GM23338 (cell line): ENCODE measurements at regions not wholly inside any gene's neighbourhood (a gene's known extent, or its start where the extent isn't known, plus 50 kb on each side); places are given as distances from the start of the nearest gene placed in this dataset.

ENCODE experiments used
- ATAC-seq: fragments of 200-7000 bp; cut with Tn5 transposase; 3 replicates; pipeline ENCODE4 v1.9.1; 2020
- DNase-seq: peaks from one replicate; pipeline ENCODE4 v3.0.0-alpha.2; 2015; ENCODE audit warnings: low spot score
- H2AFZ ChIP-seq: fragments of 200-600 bp; sonication (generic); 2 replicates; pipeline ENCODE4 v1.8.0; 2016; ENCODE audit warnings: antibody characterized with exemption, mild to moderate bottlenecking, moderate library complexity
- H3F3A ChIP-seq: fragments of 200-600 bp; sonication (generic); replicated peaks from 2 replicates; pipeline ENCODE4 v1.8.0; 2017; ENCODE audit warnings: antibody characterized with exemption, mixed run types, low read depth
- H3K27ac ChIP-seq: fragments of 200-600 bp; sonication (generic); 2 replicates; pipeline ENCODE4 v1.6.1; 2016; ENCODE audit warnings: low read depth
- H3K27me3 ChIP-seq: fragments of 200-600 bp; sonication (generic); 2 replicates; pipeline ENCODE4 v1.8.0; 2016; ENCODE audit warnings: mild to moderate bottlenecking, mixed run types, moderate library complexity; ENCODE audit not compliant: insufficient read depth
- H3K36me3 ChIP-seq: fragments of 200-600 bp; sonication (generic); 2 replicates; pipeline ENCODE4 v1.8.0; 2016; ENCODE audit warnings: mild to moderate bottlenecking; ENCODE audit not compliant: insufficient read depth
- H3K4me1 ChIP-seq: fragments of 200-600 bp; sonication (generic); 2 replicates; pipeline ENCODE4 v1.8.0; 2016; ENCODE audit warnings: mild to moderate bottlenecking, moderate library complexity; ENCODE audit not compliant: insufficient read depth
- H3K4me2 ChIP-seq: fragments of 200-600 bp; sonication (generic); 2 replicates; pipeline ENCODE4 v1.7.1; 2017; ENCODE audit warnings: mixed run types
- H3K4me3 ChIP-seq: fragments of 200-600 bp; sonication (generic); 2 replicates; pipeline ENCODE4 v1.6.1; 2016; ENCODE audit warnings: mixed run types
- H3K79me2 ChIP-seq: fragments of 200-600 bp; sonication (generic); replicated peaks from 2 replicates; pipeline ENCODE4 v1.8.0; 2017; ENCODE audit warnings: mild to moderate bottlenecking; ENCODE audit not compliant: insufficient read depth
- H3K9me2 ChIP-seq: fragments of 200-600 bp; sonication (generic); 2 replicates; pipeline ENCODE4 v1.8.0; 2017; ENCODE audit not compliant: insufficient read depth
- H4K20me1 ChIP-seq: fragments of 200-600 bp; sonication (generic); replicated peaks from 2 replicates; pipeline ENCODE4 v1.8.0; 2017; ENCODE audit warnings: mild to moderate bottlenecking; ENCODE audit not compliant: insufficient read depth
- H3K27ac Mint-ChIP-seq: 2 replicates; pipeline ENCODE4 v1.8.0; 2020; ENCODE audit warnings: inconsistent platforms, mild to moderate bottlenecking, moderate library complexity, mixed read lengths
- H3K27me3 Mint-ChIP-seq: 3 replicates; pipeline ENCODE4 v1.8.0; 2022; ENCODE audit warnings: low read depth, mild to moderate bottlenecking, moderate library complexity, mixed read lengths, inconsistent platforms; ENCODE audit not compliant: insufficient read depth, poor library complexity
- H3K36me3 Mint-ChIP-seq: 3 replicates; pipeline ENCODE4 v1.8.0; 2021; ENCODE audit warnings: low read depth, mild to moderate bottlenecking, inconsistent platforms, moderate library complexity, mixed read lengths
- H3K4me1 Mint-ChIP-seq: 3 replicates; pipeline ENCODE4 v1.8.0; 2020; ENCODE audit warnings: mild to moderate bottlenecking, inconsistent platforms, mixed read lengths
- H3K4me3 Mint-ChIP-seq: 3 replicates; pipeline ENCODE4 v1.8.0; 2021; ENCODE audit warnings: moderate library complexity, mild to moderate bottlenecking, inconsistent platforms, mixed read lengths
- H3K9me3 Mint-ChIP-seq: 3 replicates; pipeline ENCODE4 v1.8.0; 2020; ENCODE audit warnings: moderate library complexity, mild to moderate bottlenecking, inconsistent platforms, mixed read lengths
- CTCF ChIP-seq, 2 experiments: fragments of 200-600 bp in 1 of 2; sonication (generic) in 1 of 2; conservative IDR thresholded peaks; 2 replicates each; pipeline versions ENCODE4 v1.5.1 to v1.6.1; 2016 to 2017; ENCODE audit warnings: antibody characterized with exemption in 2 of 2, low read depth in 2 of 2, mild to moderate bottlenecking in 2 of 2, moderate library complexity in 1 of 2
- ETS1 ChIP-seq: IDR thresholded peaks from 2 replicates; pipeline ENCODE4 v1.6.1; 2016; ENCODE audit warnings: antibody characterized with exemption
- JUNB ChIP-seq: IDR thresholded peaks from one replicate; pipeline ENCODE4 v1.6.1; 2016; ENCODE audit warnings: antibody characterized with exemption; ENCODE audit not compliant: unreplicated experiment
- STAT1 ChIP-seq: IDR thresholded peaks from one replicate; pipeline ENCODE4 v1.6.1; 2016; ENCODE audit warnings: antibody characterized with exemption; ENCODE audit not compliant: unreplicated experiment
- ZNF114 ChIP-seq: fragments of 250-450 bp; sonication (Bioruptor Pico); IDR thresholded peaks from 2 replicates; pipeline ENCODE4 v1.5.0; 2020; ENCODE audit warnings: mild to moderate bottlenecking, moderate library complexity
- TF ChIP-seq, protein P1 (sequence below): fragments of 250-450 bp; sonication (Bioruptor Pico); IDR thresholded peaks from 2 replicates; pipeline ENCODE4 v1.5.0; 2020; ENCODE audit warnings: mild to moderate bottlenecking, moderate library complexity
- TF ChIP-seq, protein P2 (sequence below): IDR thresholded peaks from one replicate; pipeline ENCODE4 v1.6.1; 2018; ENCODE audit warnings: antibody characterized with exemption; ENCODE audit not compliant: unreplicated experiment

GRCh38 chr5:84831701-84832100 lies 447.0 kb upstream of the EDIL3 start (continued):
- TF ChIP-seq CTCF (conservative IDR thresholded peaks at IDR 0.05; ENCODE audit: low read depth in 2 of 2) (no peak), STAT1 (no peak)
- TF ChIP-seq, protein P1, sequence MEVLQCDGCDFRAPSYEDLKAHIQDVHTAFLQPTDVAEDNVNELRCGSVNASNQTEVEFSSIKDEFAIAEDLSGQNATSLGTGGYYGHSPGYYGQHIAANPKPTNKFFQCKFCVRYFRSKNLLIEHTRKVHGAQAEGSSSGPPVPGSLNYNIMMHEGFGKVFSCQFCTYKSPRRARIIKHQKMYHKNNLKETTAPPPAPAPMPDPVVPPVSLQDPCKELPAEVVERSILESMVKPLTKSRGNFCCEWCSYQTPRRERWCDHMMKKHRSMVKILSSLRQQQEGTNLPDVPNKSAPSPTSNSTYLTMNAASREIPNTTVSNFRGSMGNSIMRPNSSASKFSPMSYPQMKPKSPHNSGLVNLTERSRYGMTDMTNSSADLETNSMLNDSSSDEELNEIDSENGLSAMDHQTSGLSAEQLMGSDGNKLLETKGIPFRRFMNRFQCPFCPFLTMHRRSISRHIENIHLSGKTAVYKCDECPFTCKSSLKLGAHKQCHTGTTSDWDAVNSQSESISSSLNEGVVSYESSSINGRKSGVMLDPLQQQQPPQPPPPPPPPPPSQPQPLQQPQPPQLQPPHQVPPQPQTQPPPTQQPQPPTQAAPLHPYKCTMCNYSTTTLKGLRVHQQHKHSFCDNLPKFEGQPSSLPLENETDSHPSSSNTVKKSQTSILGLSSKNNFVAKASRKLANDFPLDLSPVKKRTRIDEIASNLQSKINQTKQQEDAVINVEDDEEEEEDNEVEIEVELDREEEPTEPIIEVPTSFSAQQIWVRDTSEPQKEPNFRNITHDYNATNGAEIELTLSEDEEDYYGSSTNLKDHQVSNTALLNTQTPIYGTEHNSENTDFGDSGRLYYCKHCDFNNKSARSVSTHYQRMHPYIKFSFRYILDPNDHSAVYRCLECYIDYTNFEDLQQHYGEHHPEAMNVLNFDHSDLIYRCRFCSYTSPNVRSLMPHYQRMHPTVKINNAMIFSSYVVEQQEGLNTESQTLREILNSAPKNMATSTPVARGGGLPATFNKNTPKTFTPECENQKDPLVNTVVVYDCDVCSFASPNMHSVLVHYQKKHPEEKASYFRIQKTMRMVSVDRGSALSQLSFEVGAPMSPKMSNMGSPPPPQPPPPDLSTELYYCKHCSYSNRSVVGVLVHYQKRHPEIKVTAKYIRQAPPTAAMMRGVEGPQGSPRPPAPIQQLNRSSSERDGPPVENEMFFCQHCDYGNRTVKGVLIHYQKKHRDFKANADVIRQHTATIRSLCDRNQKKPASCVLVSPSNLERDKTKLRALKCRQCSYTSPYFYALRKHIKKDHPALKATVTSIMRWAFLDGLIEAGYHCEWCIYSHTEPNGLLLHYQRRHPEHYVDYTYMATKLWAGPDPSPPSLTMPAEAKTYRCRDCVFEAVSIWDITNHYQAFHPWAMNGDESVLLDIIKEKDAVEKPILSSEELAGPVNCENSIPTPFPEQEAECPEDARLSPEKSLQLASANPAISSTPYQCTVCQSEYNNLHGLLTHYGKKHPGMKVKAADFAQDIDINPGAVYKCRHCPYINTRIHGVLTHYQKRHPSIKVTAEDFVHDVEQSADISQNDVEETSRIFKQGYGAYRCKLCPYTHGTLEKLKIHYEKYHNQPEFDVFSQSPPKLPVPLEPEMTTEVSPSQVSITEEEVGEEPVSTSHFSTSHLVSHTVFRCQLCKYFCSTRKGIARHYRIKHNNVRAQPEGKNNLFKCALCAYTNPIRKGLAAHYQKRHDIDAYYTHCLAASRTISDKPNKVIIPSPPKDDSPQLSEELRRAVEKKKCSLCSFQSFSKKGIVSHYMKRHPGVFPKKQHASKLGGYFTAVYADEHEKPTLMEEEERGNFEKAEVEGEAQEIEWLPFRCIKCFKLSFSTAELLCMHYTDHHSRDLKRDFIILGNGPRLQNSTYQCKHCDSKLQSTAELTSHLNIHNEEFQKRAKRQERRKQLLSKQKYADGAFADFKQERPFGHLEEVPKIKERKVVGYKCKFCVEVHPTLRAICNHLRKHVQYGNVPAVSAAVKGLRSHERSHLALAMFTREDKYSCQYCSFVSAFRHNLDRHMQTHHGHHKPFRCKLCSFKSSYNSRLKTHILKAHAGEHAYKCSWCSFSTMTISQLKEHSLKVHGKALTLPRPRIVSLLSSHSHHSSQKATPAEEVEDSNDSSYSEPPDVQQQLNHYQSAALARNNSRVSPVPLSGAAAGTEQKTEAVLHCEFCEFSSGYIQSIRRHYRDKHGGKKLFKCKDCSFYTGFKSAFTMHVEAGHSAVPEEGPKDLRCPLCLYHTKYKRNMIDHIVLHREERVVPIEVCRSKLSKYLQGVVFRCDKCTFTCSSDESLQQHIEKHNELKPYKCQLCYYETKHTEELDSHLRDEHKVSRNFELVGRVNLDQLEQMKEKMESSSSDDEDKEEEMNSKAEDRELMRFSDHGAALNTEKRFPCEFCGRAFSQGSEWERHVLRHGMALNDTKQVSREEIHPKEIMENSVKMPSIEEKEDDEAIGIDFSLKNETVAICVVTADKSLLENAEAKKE: no peak

DNA sequence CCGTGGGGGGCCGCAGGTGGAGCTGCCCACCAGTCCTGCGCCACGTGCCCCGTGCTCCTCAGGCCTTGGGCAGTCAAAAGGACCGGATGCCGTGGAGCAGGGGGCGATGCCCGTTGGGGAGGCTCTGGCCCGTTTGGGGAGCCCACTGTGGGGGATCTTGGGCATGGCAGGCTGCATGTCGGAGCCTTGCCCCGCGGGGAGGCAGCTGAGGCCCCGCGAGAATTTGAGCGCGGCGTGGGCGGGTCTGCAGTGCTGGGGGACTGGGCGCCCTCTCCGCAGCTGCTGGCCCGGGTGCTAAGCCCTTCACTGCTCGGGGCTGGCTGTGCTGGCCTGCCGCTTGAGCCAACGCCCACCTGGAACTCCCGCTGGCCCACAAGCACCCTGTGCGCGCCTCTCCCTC lies 445.6 kb upstream of the EDIL3 start:
- no peak for TF ChIP-seq ETS1
- TF ChIP-seq ZNF114 (CRISPR knock-in tag): no peak
- TF ChIP-seq JUNB: no peak
- TF ChIP-seq, protein P2, sequence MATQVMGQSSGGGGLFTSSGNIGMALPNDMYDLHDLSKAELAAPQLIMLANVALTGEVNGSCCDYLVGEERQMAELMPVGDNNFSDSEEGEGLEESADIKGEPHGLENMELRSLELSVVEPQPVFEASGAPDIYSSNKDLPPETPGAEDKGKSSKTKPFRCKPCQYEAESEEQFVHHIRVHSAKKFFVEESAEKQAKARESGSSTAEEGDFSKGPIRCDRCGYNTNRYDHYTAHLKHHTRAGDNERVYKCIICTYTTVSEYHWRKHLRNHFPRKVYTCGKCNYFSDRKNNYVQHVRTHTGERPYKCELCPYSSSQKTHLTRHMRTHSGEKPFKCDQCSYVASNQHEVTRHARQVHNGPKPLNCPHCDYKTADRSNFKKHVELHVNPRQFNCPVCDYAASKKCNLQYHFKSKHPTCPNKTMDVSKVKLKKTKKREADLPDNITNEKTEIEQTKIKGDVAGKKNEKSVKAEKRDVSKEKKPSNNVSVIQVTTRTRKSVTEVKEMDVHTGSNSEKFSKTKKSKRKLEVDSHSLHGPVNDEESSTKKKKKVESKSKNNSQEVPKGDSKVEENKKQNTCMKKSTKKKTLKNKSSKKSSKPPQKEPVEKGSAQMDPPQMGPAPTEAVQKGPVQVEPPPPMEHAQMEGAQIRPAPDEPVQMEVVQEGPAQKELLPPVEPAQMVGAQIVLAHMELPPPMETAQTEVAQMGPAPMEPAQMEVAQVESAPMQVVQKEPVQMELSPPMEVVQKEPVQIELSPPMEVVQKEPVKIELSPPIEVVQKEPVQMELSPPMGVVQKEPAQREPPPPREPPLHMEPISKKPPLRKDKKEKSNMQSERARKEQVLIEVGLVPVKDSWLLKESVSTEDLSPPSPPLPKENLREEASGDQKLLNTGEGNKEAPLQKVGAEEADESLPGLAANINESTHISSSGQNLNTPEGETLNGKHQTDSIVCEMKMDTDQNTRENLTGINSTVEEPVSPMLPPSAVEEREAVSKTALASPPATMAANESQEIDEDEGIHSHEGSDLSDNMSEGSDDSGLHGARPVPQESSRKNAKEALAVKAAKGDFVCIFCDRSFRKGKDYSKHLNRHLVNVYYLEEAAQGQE: no peak
- no peak for TF ChIP-seq STAT1
- peaks cover 5% of the 10 kb centered on the region for H3K36me3 ChIP-seq
- no peaks in the 10 kb centered on the region for H4K20me1 ChIP-seq
- H3K4me2 ChIP-seq: no peak overlapping the region
- no peaks in the 10 kb centered on the region for H3K4me1 ChIP-seq
- H3K27ac ChIP-seq: no peak overlapping the region
- H3K4me1 Mint-ChIP-seq: no peaks in the 10 kb centered on the region
- peaks cover 2% of the 10 kb centered on the region for H3K27me3 Mint-ChIP-seq
- no peak for DNase-seq
- H3F3A ChIP-seq: no peaks in the 10 kb centered on the region
- H3K36me3 Mint-ChIP-seq: peaks cover 20% of the 10 kb centered on the region; the same call in 2 of the 3 replicates
- H3K4me3 Mint-ChIP-seq: no peak overlapping the region
- H3K9me2 ChIP-seq: no peaks in the 10 kb centered on the region
- no peaks in the 10 kb centered on the region for H3K27me3 ChIP-seq
- no peak overlapping the region for H3K27ac Mint-ChIP-seq
- no peak overlapping the region for H3K4me3 ChIP-seq
- ATAC-seq: no peak
- no peaks in the 10 kb centered on the region for H3K79me2 ChIP-seq
- peaks cover 22% of the 10 kb centered on the region for H3K9me3 Mint-ChIP-seq
- no peak overlapping the region for H2AFZ ChIP-seq
